GM12872 (cell line): ENCODE measurements at regions not wholly inside any gene's neighbourhood (a gene's known extent, or its start where the extent isn't known, plus 50 kb on each side); places are given as distances from the start of the nearest gene placed in this dataset.

ENCODE experiments used
- CTCF ChIP-seq: IDR thresholded peaks from 3 replicates; pipeline ENCODE4 v1.5.1; 2011; ENCODE audit warnings: low read depth, mild to moderate bottlenecking, low read length, moderate library complexity; ENCODE audit not compliant: insufficient read depth

GRCh38 chr3:144643771-144644198, 672.2 kb downstream of the DIPK2A start:
- TF ChIP-seq CTCF, result no peak

- TF ChIP-seq CTCF, result no peak
These were observed 673.7 kb downstream of the DIPK2A start for GRCh38 chr3:144645300-144645699.

- TF ChIP-seq CTCF, result no peak
These were observed 678.8 kb downstream of the DIPK2A start for GRCh38 chr3:144650380-144650779.

- TF ChIP-seq CTCF, result no peak
These were observed 681.0 kb downstream of the DIPK2A start for GRCh38 chr3:144652573-144652972.

GRCh38 chr3:144655423-144655822, 683.8 kb downstream of the DIPK2A start:
- no peak for TF ChIP-seq CTCF

GRCh38 chr3:144660186-144660585, 688.6 kb downstream of the DIPK2A start:
- TF ChIP-seq CTCF, result no peak

GRCh38 chr3:144662729-144663128, 691.1 kb downstream of the DIPK2A start:
- TF ChIP-seq CTCF, result no peak
